LNCAP (cell line): ENCODE measurements at regions not wholly inside any gene's neighbourhood (a gene's known extent, or its start where the extent isn't known, plus 50 kb on each side); places are given as distances from the start of the nearest gene placed in this dataset.

ENCODE experiments used
- CTCF ChIP-seq: fragments of 450-650 bp; IDR thresholded peaks from 2 replicates; pipeline ENCODE4 v1.5.1; 2017; ENCODE audit warnings: mild to moderate bottlenecking

GRCh38 chr4:97121493-97121892, 1021.8 kb downstream of the STPG2 start:
- TF ChIP-seq CTCF: no peak

- no peak for TF ChIP-seq CTCF
Observed at GRCh38 chr4:97123573-97123972, 1019.7 kb downstream of the STPG2 start.

GRCh38 chr4:97132435-97132834, 1010.8 kb downstream of the STPG2 start:
- no peak for TF ChIP-seq CTCF

GRCh38 chr4:97134456-97134855, 1008.8 kb downstream of the STPG2 start:
- TF ChIP-seq CTCF: no peak

- TF ChIP-seq CTCF: no peak
Observed at GRCh38 chr4:97139791-97140190, 1003.5 kb downstream of the STPG2 start.

- no peak for TF ChIP-seq CTCF
Observed at GRCh38 chr4:97140545-97140944, 1002.7 kb downstream of the STPG2 start.

GRCh38 chr4:97142410-97142809, 1000.9 kb downstream of the STPG2 start:
- no peak for TF ChIP-seq CTCF

GRCh38 chr4:97142893-97143292, 1000.4 kb downstream of the STPG2 start:
- TF ChIP-seq CTCF: no peak
